Neural crest cell (in vitro differentiated cells): ENCODE measurements at regions not wholly inside any gene's neighbourhood (a gene's known extent, or its start where the extent isn't known, plus 50 kb on each side); places are given as distances from the start of the nearest gene placed in this dataset.

Experiments used
- DNase-seq: peaks from one replicate; pipeline ENCODE4 v3.0.0; 2021; ENCODE audit warnings: low read depth, mixed read lengths, low spot score
- H3K27ac Mint-ChIP-seq: one replicate; pipeline ENCODE4 v1.8.0; 2021; ENCODE audit warnings: mild to moderate bottlenecking, mixed read lengths; ENCODE audit not compliant: unreplicated experiment
- H3K27me3 Mint-ChIP-seq: 2 replicates; pipeline ENCODE4 v1.8.0; 2021; ENCODE audit warnings: low read depth, mild to moderate bottlenecking, mixed read lengths
- H3K36me3 Mint-ChIP-seq: 2 replicates; pipeline ENCODE4 v1.8.0; 2021; ENCODE audit warnings: low read depth, mild to moderate bottlenecking, mixed read lengths
- H3K4me1 Mint-ChIP-seq: 2 replicates; pipeline ENCODE4 v1.8.0; 2021; ENCODE audit warnings: mixed read lengths
- H3K4me3 Mint-ChIP-seq: one replicate; pipeline ENCODE4 v1.8.0; 2021; ENCODE audit warnings: mild to moderate bottlenecking, mixed read lengths
- H3K9me3 Mint-ChIP-seq: 2 replicates; pipeline ENCODE4 v1.8.0; 2021; ENCODE audit warnings: mixed read lengths
- TF ChIP-seq, protein P1 (sequence below): fragments of 200-600 bp; sonication (generic); conservative IDR thresholded peaks from 2 replicates; pipeline ENCODE4 v1.5.0; 2021; ENCODE audit warnings: antibody characterized with exemption, mild to moderate bottlenecking

- no peaks in the 10 kb centered on the region for H3K36me3 Mint-ChIP-seq
- no peak overlapping the region for H3K27ac Mint-ChIP-seq
- DNase-seq = no peak
- H3K4me3 Mint-ChIP-seq = no peak overlapping the region
- no peaks in the 10 kb centered on the region for H3K4me1 Mint-ChIP-seq
- H3K9me3 Mint-ChIP-seq = no peaks in the 10 kb centered on the region
- H3K27me3 Mint-ChIP-seq = no peaks in the 10 kb centered on the region
- TF ChIP-seq, protein P1, sequence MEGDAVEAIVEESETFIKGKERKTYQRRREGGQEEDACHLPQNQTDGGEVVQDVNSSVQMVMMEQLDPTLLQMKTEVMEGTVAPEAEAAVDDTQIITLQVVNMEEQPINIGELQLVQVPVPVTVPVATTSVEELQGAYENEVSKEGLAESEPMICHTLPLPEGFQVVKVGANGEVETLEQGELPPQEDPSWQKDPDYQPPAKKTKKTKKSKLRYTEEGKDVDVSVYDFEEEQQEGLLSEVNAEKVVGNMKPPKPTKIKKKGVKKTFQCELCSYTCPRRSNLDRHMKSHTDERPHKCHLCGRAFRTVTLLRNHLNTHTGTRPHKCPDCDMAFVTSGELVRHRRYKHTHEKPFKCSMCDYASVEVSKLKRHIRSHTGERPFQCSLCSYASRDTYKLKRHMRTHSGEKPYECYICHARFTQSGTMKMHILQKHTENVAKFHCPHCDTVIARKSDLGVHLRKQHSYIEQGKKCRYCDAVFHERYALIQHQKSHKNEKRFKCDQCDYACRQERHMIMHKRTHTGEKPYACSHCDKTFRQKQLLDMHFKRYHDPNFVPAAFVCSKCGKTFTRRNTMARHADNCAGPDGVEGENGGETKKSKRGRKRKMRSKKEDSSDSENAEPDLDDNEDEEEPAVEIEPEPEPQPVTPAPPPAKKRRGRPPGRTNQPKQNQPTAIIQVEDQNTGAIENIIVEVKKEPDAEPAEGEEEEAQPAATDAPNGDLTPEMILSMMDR = no peak
These were observed 152.1 kb downstream of the URI1 start for GRCh38 chr19:30093966-30094755.

- no peaks in the 10 kb centered on the region for H3K27me3 Mint-ChIP-seq
- H3K4me3 Mint-ChIP-seq = no peak overlapping the region
- no peaks in the 10 kb centered on the region for H3K36me3 Mint-ChIP-seq
- TF ChIP-seq, protein P1 = no peak
- H3K4me1 Mint-ChIP-seq = no peaks in the 10 kb centered on the region
- no peak for DNase-seq
- H3K9me3 Mint-ChIP-seq = no peaks in the 10 kb centered on the region
- H3K27ac Mint-ChIP-seq = no peak overlapping the region
These were observed 152.7 kb downstream of the URI1 start for GRCh38 chr19:30094756-30095140.

GRCh38 chr19:30095171-30095570, 153.1 kb downstream of the URI1 start:
- TF ChIP-seq, protein P1 = no peak
- H3K9me3 Mint-ChIP-seq = no peaks in the 10 kb centered on the region
- DNase-seq = no peak

GRCh38 chr19:30096596-30097370, 154.7 kb downstream of the URI1 start:
- H3K27ac Mint-ChIP-seq = no peak overlapping the region
- no peak overlapping the region for H3K4me3 Mint-ChIP-seq
- no peaks in the 10 kb centered on the region for H3K4me1 Mint-ChIP-seq
- H3K36me3 Mint-ChIP-seq = no peaks in the 10 kb centered on the region
- TF ChIP-seq, protein P1 = no peak
- H3K9me3 Mint-ChIP-seq = peaks cover 2% of the 10 kb centered on the region
- no peak for DNase-seq
- no peaks in the 10 kb centered on the region for H3K27me3 Mint-ChIP-seq

More at GRCh38 chr19:30095171-30095570, 153.1 kb downstream of the URI1 start:
- Mint-ChIP-seq H3K4me3 (no peak overlapping the region), H3K27me3 (no peaks in the 10 kb centered on the region), H3K27ac (no peak overlapping the region), H3K4me1 (no peaks in the 10 kb centered on the region), H3K36me3 (no peaks in the 10 kb centered on the region)

- DNase-seq = no peak
- H3K27ac Mint-ChIP-seq = no peak overlapping the region
- no peaks in the 10 kb centered on the region for H3K4me1 Mint-ChIP-seq
- TF ChIP-seq, protein P1 = no peak
- no peak overlapping the region for H3K4me3 Mint-ChIP-seq
- H3K9me3 Mint-ChIP-seq = peaks cover 2% of the 10 kb centered on the region
- H3K27me3 Mint-ChIP-seq = no peaks in the 10 kb centered on the region
- H3K36me3 Mint-ChIP-seq = no peaks in the 10 kb centered on the region
These were observed 155.8 kb downstream of the URI1 start for GRCh38 chr19:30097746-30098280.
